Ishikawa (cell line): ENCODE measurements at regions not wholly inside any gene's neighbourhood (a gene's known extent, or its start where the extent isn't known, plus 50 kb on each side); places are given as distances from the start of the nearest gene placed in this dataset.

Experiments
- CEBPB ChIP-seq: IDR thresholded peaks from 2 replicates; pipeline ENCODE4 v1.6.1; 2012
- CREB1 ChIP-seq: IDR thresholded peaks from 2 replicates; pipeline ENCODE4 v1.6.1; 2012; ENCODE audit warnings: low read depth
- EGR1 ChIP-seq: IDR thresholded peaks from 2 replicates; pipeline ENCODE4 v1.6.1; 2012
- EP300 ChIP-seq: IDR thresholded peaks from 2 replicates; pipeline ENCODE4 v1.6.1; 2012; ENCODE audit warnings: borderline replicate concordance
- FOXM1 ChIP-seq: IDR thresholded peaks from 2 replicates; pipeline ENCODE4 v1.6.1; 2012; ENCODE audit warnings: low read depth, borderline replicate concordance
- MAX ChIP-seq: IDR thresholded peaks from 2 replicates; pipeline ENCODE4 v1.6.1; 2012
- NFIC ChIP-seq: IDR thresholded peaks from 2 replicates; pipeline ENCODE4 v1.6.1; 2012
- RAD21 ChIP-seq: IDR thresholded peaks from 2 replicates; pipeline ENCODE4 v1.6.1; 2012; ENCODE audit warnings: low read depth
- REST ChIP-seq: IDR thresholded peaks from 2 replicates; pipeline ENCODE4 v1.6.1; 2012; ENCODE audit warnings: low read depth, mild to moderate bottlenecking
- TAF1 ChIP-seq: IDR thresholded peaks from 2 replicates; pipeline ENCODE4 v1.6.1; 2012; ENCODE audit warnings: low read depth, mild to moderate bottlenecking
- TCF12 ChIP-seq: IDR thresholded peaks from 2 replicates; pipeline ENCODE4 v1.6.1; 2012; ENCODE audit warnings: low read depth
- TEAD4 ChIP-seq: IDR thresholded peaks from 2 replicates; pipeline ENCODE4 v1.6.1; 2012
- YY1 ChIP-seq: IDR thresholded peaks from 2 replicates; pipeline ENCODE4 v1.6.1; 2012; ENCODE audit warnings: low read depth
- ZBTB7A ChIP-seq: IDR thresholded peaks from 2 replicates; pipeline ENCODE4 v1.6.1; 2012; ENCODE audit warnings: low read depth
- TF ChIP-seq, protein P1 (sequence below): IDR thresholded peaks from 2 replicates; pipeline ENCODE4 v1.6.1; 2012

GRCh38 chr4:188423039-188423438 lies 283.8 kb downstream of the TRIML1 start:
- TF ChIP-seq REST: no peak
- no peak for TF ChIP-seq TAF1
- no peak for TF ChIP-seq MAX
- TF ChIP-seq EP300: no peak
- no peak for TF ChIP-seq CEBPB
- no peak for TF ChIP-seq CREB1
- TF ChIP-seq, protein P1, sequence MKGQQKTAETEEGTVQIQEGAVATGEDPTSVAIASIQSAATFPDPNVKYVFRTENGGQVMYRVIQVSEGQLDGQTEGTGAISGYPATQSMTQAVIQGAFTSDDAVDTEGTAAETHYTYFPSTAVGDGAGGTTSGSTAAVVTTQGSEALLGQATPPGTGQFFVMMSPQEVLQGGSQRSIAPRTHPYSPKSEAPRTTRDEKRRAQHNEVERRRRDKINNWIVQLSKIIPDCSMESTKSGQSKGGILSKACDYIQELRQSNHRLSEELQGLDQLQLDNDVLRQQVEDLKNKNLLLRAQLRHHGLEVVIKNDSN: no peak
- TF ChIP-seq TEAD4: no peak
- TF ChIP-seq TCF12: no peak

DNA sequence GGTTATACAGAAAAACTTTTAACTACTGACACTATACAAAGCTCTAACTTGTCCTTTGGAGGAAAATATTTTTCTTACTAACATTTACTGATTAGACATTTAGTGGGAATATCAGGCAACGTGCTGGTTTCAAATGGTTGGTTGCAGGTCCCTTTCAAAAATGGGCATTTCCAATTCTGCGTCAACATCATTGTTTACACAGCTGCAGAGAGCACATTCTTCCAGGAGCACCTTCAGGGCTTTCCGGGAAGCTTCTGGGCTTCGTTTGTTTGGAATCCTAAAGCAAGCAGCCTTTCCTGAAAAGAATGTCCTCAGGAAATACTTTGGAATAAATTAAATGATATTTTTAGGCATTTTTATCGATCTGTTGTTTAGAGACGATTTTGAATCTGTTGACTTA lies 289.7 kb downstream of the TRIML1 start:
- TF ChIP-seq MAX: no peak
- no peak for TF ChIP-seq TEAD4
- TF ChIP-seq TAF1: no peak
- no peak for TF ChIP-seq YY1
- no peak for TF ChIP-seq FOXM1
- TF ChIP-seq, protein P1: no peak
- no peak for TF ChIP-seq REST
- no peak for TF ChIP-seq TCF12
- TF ChIP-seq EGR1: no peak
- no peak for TF ChIP-seq EP300
- TF ChIP-seq NFIC: no peak
- no peak for TF ChIP-seq CEBPB

- no peak for TF ChIP-seq ZBTB7A
- TF ChIP-seq CREB1: no peak
- TF ChIP-seq REST: no peak
- TF ChIP-seq FOXM1: no peak
- TF ChIP-seq EGR1: no peak
- no peak for TF ChIP-seq MAX
- TF ChIP-seq YY1: no peak
- TF ChIP-seq NFIC: no peak
- TF ChIP-seq CEBPB: no peak
- TF ChIP-seq RAD21: no peak
- TF ChIP-seq TEAD4: no peak
- TF ChIP-seq TCF12: no peak
- no peak for TF ChIP-seq TAF1
Observed at GRCh38 chr4:188429965-188430364, 290.7 kb downstream of the TRIML1 start.

DNA sequence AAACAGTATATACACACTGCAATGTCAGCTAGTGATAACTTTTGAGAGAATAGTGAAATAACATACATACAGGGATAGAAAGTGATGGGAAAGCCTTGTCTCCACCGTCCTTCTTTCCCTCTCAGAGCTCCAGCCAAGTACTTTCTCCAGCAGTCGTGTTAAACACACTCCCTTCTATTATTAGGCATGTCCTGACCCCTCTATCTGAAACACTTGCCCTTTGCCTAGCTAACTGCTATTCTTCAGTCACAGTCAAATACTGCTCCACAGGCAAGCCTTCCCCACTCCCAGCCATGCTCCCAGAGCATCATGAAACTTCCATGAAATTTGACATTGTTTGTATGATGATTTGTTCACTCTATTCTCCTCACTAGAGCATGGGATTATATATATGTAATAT lies 291.1 kb downstream of the TRIML1 start:
- TF ChIP-seq CEBPB: no peak
- TF ChIP-seq FOXM1: no peak
- TF ChIP-seq ZBTB7A: no peak
- TF ChIP-seq TEAD4: no peak
- no peak for TF ChIP-seq TCF12
- no peak for TF ChIP-seq EP300
- no peak for TF ChIP-seq RAD21
- TF ChIP-seq YY1: no peak
- TF ChIP-seq, protein P1: no peak
- TF ChIP-seq NFIC: no peak
- no peak for TF ChIP-seq CREB1
- TF ChIP-seq REST: no peak
- TF ChIP-seq TAF1: no peak
- TF ChIP-seq MAX: no peak
- no peak for TF ChIP-seq EGR1
